RPMI7951 (cell line): ENCODE measurements at regions not wholly inside any gene's neighbourhood (a gene's known extent, or its start where the extent isn't known, plus 50 kb on each side); places are given as distances from the start of the nearest gene placed in this dataset.

ENCODE experiments used
- DNase-seq: peaks from one replicate; pipeline ENCODE4 v3.0.0-alpha.2; 2012; ENCODE audit warnings: low read depth

DNA sequence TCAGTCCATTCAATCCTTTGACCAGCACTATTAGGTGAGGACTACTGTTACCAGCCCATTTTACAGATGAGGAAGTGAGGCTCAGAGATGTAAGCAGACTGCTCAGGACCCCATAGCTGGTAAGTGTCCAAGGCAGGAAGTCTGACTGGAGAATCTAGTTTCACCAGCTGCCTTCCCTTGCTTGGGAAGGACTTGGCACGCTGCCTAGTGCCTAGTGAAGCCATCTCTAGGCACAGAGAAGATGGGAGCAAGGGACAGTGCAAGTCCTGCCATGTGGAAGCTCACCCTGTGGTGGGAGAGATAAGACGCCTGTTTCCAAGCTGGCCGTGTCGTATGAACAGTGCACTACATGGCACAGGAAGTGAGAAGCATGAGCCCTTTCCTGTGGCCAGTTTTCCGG is 111.8 kb upstream of the TMC3 start:
- peak; percentile 3 for DNase-seq

DNA sequence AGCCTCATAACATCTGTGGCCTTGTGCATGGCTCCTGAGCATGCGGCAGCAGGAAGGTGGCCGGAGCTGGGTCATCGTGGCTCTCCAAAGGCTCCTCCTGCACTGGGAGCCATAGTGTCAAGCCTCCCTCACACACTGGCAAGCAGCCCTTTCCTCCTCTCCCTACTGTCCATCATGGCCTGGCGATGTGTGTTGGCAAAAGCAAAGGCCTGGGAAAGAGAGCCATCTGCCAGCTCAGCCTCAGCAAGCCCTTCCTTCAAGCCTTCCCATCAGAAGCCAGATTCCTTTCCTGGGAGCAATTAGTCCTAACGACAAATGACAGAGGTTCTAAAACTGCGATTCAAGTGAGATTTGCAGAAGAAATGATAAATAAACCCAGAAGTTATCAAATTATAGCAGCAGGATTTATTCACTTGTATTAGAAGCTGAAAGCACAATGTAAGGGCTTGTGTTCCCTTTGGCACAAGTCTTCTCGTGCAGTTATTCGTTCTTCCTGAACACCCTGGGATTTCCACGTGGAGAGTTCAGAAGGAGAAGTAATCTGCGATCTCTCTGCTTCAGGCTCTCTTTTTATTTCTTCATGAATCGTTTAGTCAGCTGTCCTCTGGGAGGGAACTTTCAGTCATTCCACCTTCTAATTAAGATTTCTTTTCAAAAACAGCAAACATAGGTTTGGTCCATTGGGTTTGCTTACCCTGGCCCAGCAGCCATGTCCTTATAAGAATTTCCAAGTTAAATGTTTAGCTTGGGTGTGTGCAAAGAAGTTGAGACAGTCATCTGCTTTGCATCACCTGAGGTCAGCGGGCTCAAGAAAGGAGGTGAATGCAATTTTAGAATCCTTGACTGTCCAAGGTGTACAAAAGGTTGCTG is 110.3 kb upstream of the TMC3 start:
- no peak for DNase-seq

DNA sequence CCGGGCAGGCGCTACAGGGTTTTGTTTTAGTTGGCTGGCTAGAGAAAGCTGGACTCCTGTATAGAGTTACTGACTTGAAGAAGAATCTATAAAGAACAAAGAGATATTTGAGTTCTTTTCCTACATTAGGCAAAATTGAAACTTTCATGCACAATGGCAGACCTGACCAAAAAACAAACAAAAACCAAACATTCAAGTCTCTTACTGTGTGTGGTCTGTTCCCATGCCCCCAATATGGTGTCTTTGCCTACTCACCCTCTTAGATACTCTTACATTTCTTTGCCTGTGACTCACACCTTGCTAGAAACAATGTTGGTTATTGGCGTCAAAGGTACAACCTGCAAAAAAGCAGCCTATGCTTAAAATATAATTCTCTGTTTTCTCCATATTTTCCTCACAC is 109.5 kb upstream of the TMC3 start:
- no peak for DNase-seq

DNA sequence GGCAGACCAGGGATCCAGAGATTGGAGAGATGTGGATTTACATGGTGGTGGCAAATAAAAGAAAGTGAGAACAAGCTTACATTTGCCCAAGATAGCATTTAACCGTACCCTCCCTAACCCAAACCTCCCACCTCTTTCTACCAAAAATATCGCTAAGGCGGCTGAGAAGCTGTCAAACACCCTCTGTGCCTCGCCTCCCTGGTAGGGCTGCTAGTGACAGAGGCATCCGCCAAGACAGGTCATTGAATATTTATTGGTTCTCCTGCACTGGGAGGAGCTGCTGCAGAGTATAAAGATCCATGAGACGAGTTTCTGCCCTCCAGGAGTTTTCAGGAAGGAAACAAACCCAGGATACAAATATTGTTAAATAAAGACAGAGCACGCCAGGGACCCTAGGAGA is 107.3 kb upstream of the TMC3 start:
- no peak for DNase-seq

- DNase-seq = peak; percentile 57
Measured at GRCh38 chr15:81480645-81481053, 106.6 kb upstream of the TMC3 start.

GRCh38 chr15:81478354-81478753 is 104.3 kb upstream of the TMC3 start:
- DNase-seq = no peak

DNA sequence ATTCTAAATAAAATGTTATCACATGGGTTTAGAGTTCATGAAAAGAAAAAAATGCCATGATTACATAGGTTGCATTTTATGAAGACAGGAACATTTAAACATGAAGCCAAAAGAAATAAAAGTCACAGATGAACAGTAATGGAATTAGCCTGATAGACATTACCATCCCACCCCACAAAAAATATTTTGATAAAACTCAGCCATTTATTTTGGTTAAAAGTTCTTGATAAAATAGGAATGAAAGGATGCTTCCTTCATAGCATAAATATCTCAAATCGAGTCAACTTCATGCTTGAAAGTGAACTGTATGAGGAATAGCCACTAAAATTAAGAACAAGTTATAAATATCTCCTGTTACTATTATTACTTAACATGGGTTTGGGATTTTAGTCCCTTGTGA is 101.9 kb upstream of the TMC3 start:
- DNase-seq = no peak

DNA sequence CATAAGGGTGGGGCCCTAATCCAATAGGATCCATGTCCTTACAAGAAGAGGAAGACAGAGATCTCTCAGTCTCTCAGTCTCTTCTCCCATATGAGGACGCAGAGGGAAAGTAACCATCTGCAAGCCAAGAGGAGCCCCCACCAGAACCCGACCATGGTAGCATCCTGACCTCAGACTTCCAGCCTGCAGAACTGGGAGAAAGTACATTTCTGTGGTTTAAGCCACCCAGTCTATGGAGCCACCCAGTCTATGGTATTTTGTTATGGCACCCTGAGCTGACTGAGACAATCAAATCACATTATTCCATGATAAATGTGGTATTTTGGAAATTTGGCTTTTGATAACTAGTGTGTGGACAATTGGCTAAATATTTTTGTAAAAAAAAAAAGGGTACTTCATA is 101.5 kb upstream of the TMC3 start:
- no peak for DNase-seq

DNA sequence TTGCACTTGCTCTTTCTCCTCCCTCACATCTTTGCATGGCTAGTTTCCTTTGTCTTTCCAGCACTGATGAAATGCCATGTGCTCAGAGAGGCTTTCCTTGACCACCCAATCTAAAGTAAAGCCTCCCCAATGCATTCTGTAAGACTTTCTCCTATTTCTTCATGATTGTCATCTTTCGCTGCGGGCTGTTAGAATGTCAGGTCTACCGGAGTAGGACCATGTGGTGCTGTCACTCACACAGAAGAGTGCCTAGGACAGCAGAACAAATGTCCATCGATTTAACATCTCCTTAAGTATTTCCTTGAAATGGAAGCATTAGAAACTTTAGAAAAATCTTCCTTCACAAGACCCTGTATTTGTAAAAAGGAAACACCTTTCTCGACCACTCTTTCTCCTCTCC is 99.9 kb upstream of the TMC3 start:
- DNase-seq = no peak

DNA sequence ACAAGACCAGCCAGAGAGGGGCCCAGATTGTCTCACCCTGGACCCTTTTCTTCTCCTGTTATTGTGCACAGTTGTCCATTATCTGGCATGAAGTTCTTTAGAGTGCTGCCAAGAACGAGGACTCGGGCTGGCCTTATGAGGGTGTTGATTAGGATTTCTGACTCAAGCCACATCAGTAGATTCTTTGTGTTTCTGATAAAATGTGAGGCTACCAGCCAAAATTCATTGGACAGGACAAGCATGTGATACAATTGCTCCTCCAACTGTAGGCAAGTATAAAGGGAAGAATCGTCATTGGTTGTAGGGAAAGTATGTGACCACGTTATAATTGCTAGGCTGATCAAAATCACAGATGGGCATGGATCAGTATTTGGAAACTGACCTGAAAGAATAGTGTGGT is 99.2 kb upstream of the TMC3 start:
- DNase-seq = no peak

DNA sequence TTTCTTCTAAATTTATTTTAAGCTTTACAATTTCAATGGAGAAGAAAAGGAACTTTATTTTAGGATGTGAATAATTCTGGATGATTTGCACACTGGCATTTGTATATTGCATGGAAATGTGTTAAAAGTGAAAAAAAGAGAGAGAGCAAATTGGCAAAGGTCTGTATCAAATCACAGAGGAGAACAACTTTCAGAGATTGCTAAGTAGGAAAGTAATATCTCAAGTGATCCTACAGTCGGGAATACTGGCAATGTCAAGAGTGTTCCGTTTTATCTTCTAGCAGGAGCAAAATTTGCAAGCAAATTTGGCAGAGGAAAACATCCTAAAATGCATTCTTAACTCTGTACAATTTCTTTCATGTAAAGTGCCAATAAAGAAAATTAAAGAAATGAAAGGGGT is 97.1 kb upstream of the TMC3 start:
- no peak for DNase-seq

- DNase-seq = no peak
Measured at GRCh38 chr15:81469154-81469553, 95.1 kb upstream of the TMC3 start.

GRCh38 chr15:81466741-81467140 is 92.7 kb upstream of the TMC3 start:
- no peak for DNase-seq

DNA sequence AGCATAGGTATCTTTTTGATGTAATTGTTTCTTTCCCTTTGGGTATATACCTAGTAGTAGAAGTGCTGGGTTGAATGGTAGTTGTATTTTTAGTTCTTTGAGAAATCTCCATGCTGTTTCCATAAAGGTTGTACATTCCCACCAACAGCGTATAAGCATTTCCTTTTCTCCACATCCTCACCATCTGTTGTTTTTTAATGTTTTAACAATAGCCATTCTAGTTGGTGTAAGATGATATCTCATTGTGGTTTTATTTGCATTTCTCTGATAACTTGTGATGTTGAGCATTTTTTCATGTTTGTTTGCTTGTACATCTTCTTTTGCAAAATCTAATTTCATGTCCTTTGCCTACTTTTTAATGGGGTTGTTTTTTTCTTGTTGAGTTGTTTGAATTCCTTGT is 80.0 kb upstream of the TMC3 start:
- no peak for DNase-seq

DNA sequence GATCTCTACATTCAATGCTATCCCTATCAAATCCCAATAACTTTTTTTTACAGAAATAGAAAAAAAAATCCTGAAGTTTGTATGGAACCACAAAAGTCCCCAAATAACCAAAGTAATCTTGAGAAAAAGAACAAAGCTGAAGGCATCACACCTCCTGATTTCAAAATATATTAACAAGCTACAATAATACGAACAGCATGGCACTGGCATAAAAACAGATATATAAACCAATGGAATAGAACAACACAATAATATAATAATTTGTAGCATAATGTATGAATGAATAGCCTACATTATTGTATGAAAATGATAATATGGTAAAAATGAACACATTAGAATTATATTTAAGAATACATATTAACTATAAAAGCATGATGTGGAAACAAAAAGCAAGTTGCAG is 76.7 kb upstream of the TMC3 start:
- DNase-seq = no peak

DNA sequence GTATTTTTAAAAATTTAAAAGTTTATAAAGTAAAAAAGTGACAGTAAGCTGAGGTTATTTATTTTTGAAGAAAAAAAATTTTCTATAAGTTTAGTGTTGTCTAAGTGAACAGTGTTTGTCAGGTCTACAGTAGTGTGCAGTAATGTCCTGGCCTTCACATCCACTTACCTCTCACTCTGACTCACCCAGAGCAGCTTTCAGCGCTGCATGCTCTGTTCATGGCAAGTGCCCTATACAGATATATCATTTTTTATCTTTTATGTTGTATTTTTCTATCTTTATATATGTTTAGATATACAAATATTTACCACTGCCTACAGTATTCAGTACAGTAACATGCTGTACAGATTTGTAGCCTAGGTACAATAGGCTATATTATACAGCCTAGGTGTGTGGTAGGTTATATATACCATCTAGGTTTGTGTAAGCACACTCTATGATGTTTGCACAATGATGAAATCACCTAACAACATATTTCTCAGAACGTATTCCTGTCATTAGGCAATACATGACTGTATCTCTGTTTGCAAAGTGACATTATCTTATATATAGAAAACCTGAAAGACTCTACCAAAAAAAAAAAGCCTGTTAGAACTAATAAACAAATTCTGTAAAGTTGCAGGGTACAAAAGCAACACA is 75.9 kb upstream of the TMC3 start:
- DNase-seq = no peak

DNA sequence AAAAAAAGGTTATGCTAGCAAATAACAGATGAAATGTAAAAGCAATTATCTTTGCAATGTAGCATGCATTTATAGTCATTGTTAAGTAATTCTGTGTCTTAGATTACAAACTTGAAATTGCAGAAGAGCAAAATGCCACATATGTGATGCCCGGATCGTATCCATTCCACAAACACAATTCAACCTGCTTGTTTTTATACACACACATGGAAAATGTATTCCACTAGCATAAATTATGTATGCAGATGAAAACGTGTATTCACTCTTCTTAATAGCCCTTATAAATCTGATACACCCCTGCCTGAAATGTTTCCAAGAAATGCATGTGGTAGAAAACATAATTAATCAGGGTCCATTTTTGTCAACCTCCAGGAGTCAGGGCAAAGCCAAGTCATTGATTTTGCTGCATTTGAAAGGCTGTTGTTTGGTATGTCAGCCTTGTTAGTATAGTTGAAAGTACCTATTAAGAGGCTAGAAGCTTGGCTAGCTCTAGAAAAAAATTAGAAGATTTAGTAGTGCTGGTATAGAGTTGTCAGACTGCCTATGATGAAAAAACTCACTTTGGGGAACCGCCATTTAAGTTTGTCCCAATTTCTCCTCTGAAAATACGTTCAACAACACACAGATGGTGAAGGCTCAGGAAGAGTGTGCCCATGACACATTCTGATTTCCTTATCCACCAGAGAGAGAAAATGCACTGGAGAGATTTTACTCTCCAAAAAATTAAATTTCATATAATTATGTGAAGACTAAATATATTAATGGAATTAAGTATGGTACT is 69.2 kb upstream of the TMC3 start:
- no peak for DNase-seq

- no peak for DNase-seq
Measured at GRCh38 chr15:81442454-81442853, 68.4 kb upstream of the TMC3 start.

DNA sequence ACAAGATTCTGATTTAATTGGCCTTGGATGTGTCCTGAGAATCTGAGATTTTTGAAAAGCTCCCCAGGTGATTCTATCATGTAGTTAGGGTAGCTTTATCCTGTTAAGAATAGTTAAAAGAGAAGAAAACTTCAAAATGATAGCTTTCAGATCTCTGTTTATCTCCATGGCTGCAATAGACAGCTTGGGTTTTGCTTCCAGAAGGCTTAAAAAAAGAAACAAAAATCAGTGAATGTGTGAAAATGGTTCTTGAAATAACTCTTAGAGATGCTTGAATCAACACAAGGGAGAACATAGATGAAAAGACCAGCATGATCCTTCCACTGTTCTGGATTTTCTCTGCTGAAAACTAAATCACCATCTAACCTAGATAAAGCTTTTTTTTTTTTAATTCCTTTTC is 60.8 kb upstream of the TMC3 start:
- no peak for DNase-seq

DNA sequence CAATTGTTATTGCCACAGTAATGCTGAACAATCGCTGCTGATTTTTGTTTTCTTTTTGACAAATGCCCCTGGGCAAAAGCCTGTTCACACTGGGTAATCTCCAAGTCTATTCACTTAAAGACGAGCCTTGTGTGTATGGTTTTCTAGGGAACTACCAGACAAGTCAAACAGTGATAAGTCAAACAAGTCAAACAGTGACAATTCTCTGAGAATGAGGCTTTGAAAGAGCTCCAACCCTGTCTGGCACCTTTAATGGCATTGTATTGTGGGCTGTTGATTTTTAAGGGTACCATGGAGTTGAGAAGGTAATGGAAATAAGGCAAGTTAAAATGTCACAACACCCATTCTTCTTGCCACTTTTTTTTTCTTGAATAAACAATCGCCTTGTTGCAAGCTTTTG is 59.4 kb upstream of the TMC3 start:
- DNase-seq = no peak

DNA sequence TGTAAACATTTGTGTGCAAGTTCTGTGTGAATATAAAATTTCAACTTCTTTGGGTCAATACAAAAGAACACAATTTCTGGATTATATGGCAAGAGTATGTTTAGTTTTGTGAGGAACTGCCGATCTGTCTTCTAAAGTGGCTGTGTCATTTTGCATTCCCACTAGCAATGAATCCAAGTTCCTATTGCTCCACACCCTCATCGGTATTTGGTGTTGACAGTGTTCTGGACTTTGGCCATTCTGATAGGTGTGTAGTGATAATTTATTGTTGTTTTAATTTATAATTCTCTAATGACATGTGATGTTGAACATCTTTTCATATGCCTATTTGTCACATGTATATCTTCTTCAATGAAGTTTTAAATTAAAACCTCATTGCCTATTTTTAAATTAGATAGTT is 58.2 kb upstream of the TMC3 start:
- DNase-seq = no peak

- DNase-seq = no peak
Measured at GRCh38 chr15:81427176-81427575, 53.2 kb upstream of the TMC3 start.

- DNase-seq = no peak
Measured at GRCh38 chr15:81425905-81426304, 51.9 kb upstream of the TMC3 start.
